Activated T-helper 2 cell treated with anti-CD3 and anti-CD28 coated beads, Interferon-gamma antibody, Interleukin-2, Interleukin-4, amounts not matched to agents 10 μg/mL and 5 μg/mL and 100 μg/mL, durations not matched to agents 14 hours and 24 hours and 36 hours (primary cell): ENCODE measurements at regions not wholly inside any gene's neighbourhood (a gene's known extent, or its start where the extent isn't known, plus 50 kb on each side); places are given as distances from the start of the nearest gene placed in this dataset.
"Not testable (repeated sequence)": the region's sequence is repeated elsewhere in the genome, so short reads cannot be mapped to it uniquely, and the experiment has no call there.

Source experiments
- DNase-seq: peaks from one replicate; pipeline ENCODE4 v3.0.0; 2021; ENCODE audit warnings: low spot score
- H3K27ac Mint-ChIP-seq: one replicate; pipeline ENCODE4 v1.8.0; 2021; ENCODE audit warnings: mixed read lengths
- H3K27me3 Mint-ChIP-seq: one replicate; pipeline ENCODE4 v1.8.0; 2021; ENCODE audit warnings: low read depth, mixed read lengths
- H3K36me3 Mint-ChIP-seq: one replicate; pipeline ENCODE4 v1.8.0; 2021; ENCODE audit warnings: low read depth, mixed read lengths
- H3K4me1 Mint-ChIP-seq: one replicate; pipeline ENCODE4 v1.8.0; 2021; ENCODE audit warnings: low read depth, mixed read lengths
- H3K4me3 Mint-ChIP-seq: one replicate; pipeline ENCODE4 v1.8.0; 2021; ENCODE audit warnings: low read depth, mild to moderate bottlenecking, moderate library complexity, mixed read lengths
- H3K9me3 Mint-ChIP-seq: one replicate; pipeline ENCODE4 v1.8.0; 2021; ENCODE audit warnings: mixed read lengths
- intact Hi-C: fragments of 100-400 bp; cut with micrococcal nuclease; formaldehyde crosslinking; loops from one replicate; pipeline ENCODE4 v1.15.1; 2023

GRCh38 chr13:110062077-110062776 is 244.7 kb downstream of the COL4A1 start:
- no peaks in the 10 kb centered on the region for H3K4me1 Mint-ChIP-seq
- H3K27ac Mint-ChIP-seq = no peak overlapping the region
- intact Hi-C loops = no loop called here
- DNase-seq = no peak
- no peaks in the 10 kb centered on the region for H3K36me3 Mint-ChIP-seq
- no peaks in the 10 kb centered on the region for H3K27me3 Mint-ChIP-seq
- no peaks in the 10 kb centered on the region for H3K9me3 Mint-ChIP-seq
- no peak overlapping the region for H3K4me3 Mint-ChIP-seq

GRCh38 chr13:110061270-110061669 is 245.7 kb downstream of the COL4A1 start:
- Mint-ChIP-seq H3K36me3 (no peaks in the 10 kb centered on the region), H3K27me3 (no peaks in the 10 kb centered on the region), H3K4me1 (no peaks in the 10 kb centered on the region), H3K4me3 (no peak overlapping the region), H3K9me3 (no peaks in the 10 kb centered on the region), H3K27ac (no peak overlapping the region)
- intact Hi-C loops = no loop called here
- no peak for DNase-seq

- Mint-ChIP-seq H3K36me3 (no peaks in the 10 kb centered on the region), H3K27ac (no peak overlapping the region), H3K27me3 (no peaks in the 10 kb centered on the region), H3K4me1 (peaks cover 6% of the 10 kb centered on the region), H3K9me3 (no peaks in the 10 kb centered on the region), H3K4me3 (no peak overlapping the region)
- intact Hi-C loops = no loop called here
- DNase-seq = no peak
Observed at GRCh38 chr13:110057052-110057451, 249.9 kb downstream of the COL4A1 start.

GRCh38 chr13:110056640-110057039 is 250.3 kb downstream of the COL4A1 start:
- intact Hi-C loops = no loop called here
- Mint-ChIP-seq H3K36me3 (no peaks in the 10 kb centered on the region), H3K9me3 (no peaks in the 10 kb centered on the region), H3K4me1 (peaks cover 6% of the 10 kb centered on the region), H3K27ac (no peak overlapping the region), H3K27me3 (no peaks in the 10 kb centered on the region), H3K4me3 (no peak overlapping the region)
- DNase-seq = no peak

GRCh38 chr13:110055089-110055488 is 251.9 kb downstream of the COL4A1 start:
- no peak for DNase-seq
- peaks cover 6% of the 10 kb centered on the region for H3K4me1 Mint-ChIP-seq
- H3K27me3 Mint-ChIP-seq = no peaks in the 10 kb centered on the region
- no peak overlapping the region for H3K27ac Mint-ChIP-seq
- intact Hi-C loops = no loop called here
- H3K9me3 Mint-ChIP-seq = no peaks in the 10 kb centered on the region
- no peaks in the 10 kb centered on the region for H3K36me3 Mint-ChIP-seq
- no peak overlapping the region for H3K4me3 Mint-ChIP-seq

GRCh38 chr13:110054041-110054440 is 252.9 kb downstream of the COL4A1 start:
- DNase-seq = no peak
- no peaks in the 10 kb centered on the region for H3K9me3 Mint-ChIP-seq
- H3K36me3 Mint-ChIP-seq = no peaks in the 10 kb centered on the region
- H3K4me1 Mint-ChIP-seq = peaks cover 6% of the 10 kb centered on the region
- no peak overlapping the region for H3K4me3 Mint-ChIP-seq
- H3K27ac Mint-ChIP-seq = no peak overlapping the region
- intact Hi-C loops = no loop called here
- H3K27me3 Mint-ChIP-seq = no peaks in the 10 kb centered on the region

- H3K4me3 Mint-ChIP-seq = no peak overlapping the region
- DNase-seq = no peak
- H3K4me1 Mint-ChIP-seq = no peaks in the 10 kb centered on the region
- no peaks in the 10 kb centered on the region for H3K9me3 Mint-ChIP-seq
- peaks cover 3% of the 10 kb centered on the region for H3K27me3 Mint-ChIP-seq
- intact Hi-C loops = no loop called here
- H3K27ac Mint-ChIP-seq = no peak overlapping the region
- no peaks in the 10 kb centered on the region for H3K36me3 Mint-ChIP-seq
Observed at GRCh38 chr13:110047496-110047895, 259.5 kb downstream of the COL4A1 start.

GRCh38 chr13:110046811-110047210 is 260.1 kb downstream of the COL4A1 start:
- no peaks in the 10 kb centered on the region for H3K36me3 Mint-ChIP-seq
- intact Hi-C loops = no loop called here
- H3K4me3 Mint-ChIP-seq = no peak overlapping the region
- no peak overlapping the region for H3K27ac Mint-ChIP-seq
- no peaks in the 10 kb centered on the region for H3K9me3 Mint-ChIP-seq
- no peaks in the 10 kb centered on the region for H3K4me1 Mint-ChIP-seq
- DNase-seq = no peak
- peaks cover 3% of the 10 kb centered on the region for H3K27me3 Mint-ChIP-seq

GRCh38 chr13:110045919-110046318 is 259.5 kb upstream of the IRS2 start:
- no peaks in the 10 kb centered on the region for H3K4me1 Mint-ChIP-seq
- H3K9me3 Mint-ChIP-seq = no peaks in the 10 kb centered on the region
- peaks cover 3% of the 10 kb centered on the region for H3K27me3 Mint-ChIP-seq
- intact Hi-C loops = no loop called here
- H3K27ac Mint-ChIP-seq = no peak overlapping the region
- H3K36me3 Mint-ChIP-seq = no peaks in the 10 kb centered on the region
- H3K4me3 Mint-ChIP-seq = no peak overlapping the region
- no peak for DNase-seq

- intact Hi-C loops = no loop called here
- Mint-ChIP-seq H3K36me3 (no peaks in the 10 kb centered on the region), H3K4me3 (no peak overlapping the region), H3K4me1 (no peaks in the 10 kb centered on the region), H3K9me3 (no peaks in the 10 kb centered on the region), H3K27me3 (peaks cover 3% of the 10 kb centered on the region), H3K27ac (no peak overlapping the region)
- no peak for DNase-seq
Observed at GRCh38 chr13:110045202-110045601, 258.8 kb upstream of the IRS2 start.

GRCh38 chr13:110044551-110045111 is 258.2 kb upstream of the IRS2 start:
- no peak overlapping the region for H3K27ac Mint-ChIP-seq
- DNase-seq = no peak
- H3K4me1 Mint-ChIP-seq = no peaks in the 10 kb centered on the region
- H3K9me3 Mint-ChIP-seq = no peaks in the 10 kb centered on the region
- no peak overlapping the region for H3K4me3 Mint-ChIP-seq
- peaks cover 3% of the 10 kb centered on the region for H3K27me3 Mint-ChIP-seq
- intact Hi-C loops = no loop called here
- H3K36me3 Mint-ChIP-seq = no peaks in the 10 kb centered on the region

GRCh38 chr13:110042253-110042950 is 256.0 kb upstream of the IRS2 start:
- no peaks in the 10 kb centered on the region for H3K4me1 Mint-ChIP-seq
- no peaks in the 10 kb centered on the region for H3K9me3 Mint-ChIP-seq
- H3K4me3 Mint-ChIP-seq = no peak overlapping the region
- H3K27me3 Mint-ChIP-seq = no peaks in the 10 kb centered on the region
- no peaks in the 10 kb centered on the region for H3K36me3 Mint-ChIP-seq
- H3K27ac Mint-ChIP-seq = no peak overlapping the region
- intact Hi-C loops = no loop called here
- DNase-seq = no peak

GRCh38 chr13:110041638-110042037 is 255.3 kb upstream of the IRS2 start:
- intact Hi-C loops, H3K36me3 Mint-ChIP-seq, H3K27me3 Mint-ChIP-seq, DNase-seq, H3K4me3 Mint-ChIP-seq, H3K4me1 Mint-ChIP-seq, H3K27ac Mint-ChIP-seq, H3K9me3 Mint-ChIP-seq: not testable (repeated sequence)
